Testis (tissue), 2 donors: ENCODE measurements at regions not wholly inside any gene's neighbourhood (a gene's known extent, or its start where the extent isn't known, plus 50 kb on each side); places are given as distances from the start of the nearest gene placed in this dataset.

Experiments
- DNase-seq: peaks from one replicate; pipeline ENCODE4 v3.0.0-alpha.2; 2019
- H3K27ac ChIP-seq, 2 donors: fragments of 200-600 bp; sonication (generic); one replicate each; pipeline ENCODE4 v1.5.1; 2019
- H3K27me3 ChIP-seq: fragments of 200-600 bp; sonication (generic); one replicate; pipeline ENCODE4 v1.5.1; 2019
- H3K36me3 ChIP-seq: fragments of 200-600 bp; sonication (generic); one replicate; pipeline ENCODE4 v1.5.1; 2017; ENCODE audit warnings: low read depth; ENCODE audit errors: missing control alignments
- H3K4me1 ChIP-seq: fragments of 200-600 bp; sonication (generic); one replicate; pipeline ENCODE4 v1.5.1; 2019
- H3K4me3 ChIP-seq, 2 donors: fragments of 200-600 bp; sonication (generic); one replicate each; pipeline ENCODE4 v1.5.1; 2017 to 2019
- H3K9me3 ChIP-seq: fragments of 200-600 bp; sonication (generic); one replicate; pipeline ENCODE4 v1.5.1; 2017
- CTCF ChIP-seq, 3 experiments: fragments of 450-650 bp in 2 of 3; fragments of 200-600 bp in 1 of 3; sonication (generic) in 1 of 3; IDR thresholded peaks; one replicate each; pipeline ENCODE4 v1.5.1; 2016 to 2019; ENCODE audit warnings: antibody characterized with exemption in 3 of 3, mild to moderate bottlenecking in 2 of 3, moderate library complexity in 1 of 3
- POLR2A ChIP-seq: fragments of 450-650 bp; IDR thresholded peaks from one replicate; pipeline ENCODE4 v1.6.1; 2017; ENCODE audit warnings: antibody characterized with exemption, mild to moderate bottlenecking, moderate library complexity
- WGBS, 2 donors: methylation state at CpG; one replicate each; pipeline ENCODE4 v1.1.5; 2018; 5-methylcytosine and 5-hydroxymethylcytosine counted together
- intact Hi-C: fragments of 100-400 bp; cut with DNase I; formaldehyde crosslinking; loops from one replicate; pipeline ENCODE4 v1.15.1; 2023; ENCODE audit warnings: low total_unique reads

- H3K9me3 ChIP-seq = no peaks in the 10 kb centered on the region
- intact Hi-C loops = no loop called here
- H3K27ac ChIP-seq = no peak overlapping the region
- no peaks in the 10 kb centered on the region for H3K4me1 ChIP-seq
- no peak overlapping the region for H3K4me3 ChIP-seq
- H3K27me3 ChIP-seq = no peaks in the 10 kb centered on the region
- no peaks in the 10 kb centered on the region for H3K36me3 ChIP-seq
- no peak for DNase-seq
- WGBS, 2 donors = 85 to 100% methylated on average over 1 of the region's 1 CpG
- TF ChIP-seq CTCF (IDR thresholded peaks at IDR 0.05) = no peak
- no peak for TF ChIP-seq POLR2A
Observed at GRCh38 chr5:58115811-58116210, 344.1 kb downstream of the PLK2 start.

- Histone ChIP-seq H3K4me1 (no peaks in the 10 kb centered on the region), H3K36me3 (no peaks in the 10 kb centered on the region), H3K27ac (no peak overlapping the region), H3K9me3 (no peaks in the 10 kb centered on the region), H3K4me3 (no peak overlapping the region), H3K27me3 (no peaks in the 10 kb centered on the region)
- intact Hi-C loops = no loop called here
- TF ChIP-seq POLR2A (no peak), CTCF (IDR thresholded peaks at IDR 0.05) (no peak)
- no peak for DNase-seq
- WGBS, 2 donors = 92 to 97% methylated on average over 3 of the region's 3 CpGs
Observed at GRCh38 chr5:58114324-58114723, 345.6 kb downstream of the PLK2 start.

GRCh38 chr5:58113172-58113571 is 346.7 kb downstream of the PLK2 start:
- H3K36me3 ChIP-seq = no peaks in the 10 kb centered on the region
- TF ChIP-seq POLR2A (no peak), CTCF (IDR thresholded peaks at IDR 0.05) (no peak)
- WGBS, 2 donors = 80 to 81% methylated on average over 9 of the region's 9 CpGs
- no peak overlapping the region for H3K27ac ChIP-seq
- H3K4me1 ChIP-seq = no peaks in the 10 kb centered on the region
- H3K4me3 ChIP-seq = no peak overlapping the region
- no peaks in the 10 kb centered on the region for H3K9me3 ChIP-seq
- H3K27me3 ChIP-seq = no peaks in the 10 kb centered on the region
- no peak for DNase-seq
- intact Hi-C loops = no loop called here

- WGBS, 2 donors = 62 to 76% methylated on average over 1 of the region's 1 CpG
Observed at GRCh38 chr5:58108511-58108910, 351.4 kb downstream of the PLK2 start.

More at GRCh38 chr5:58108511-58108910, 351.4 kb downstream of the PLK2 start:
- H3K9me3 ChIP-seq = no peaks in the 10 kb centered on the region
- intact Hi-C loops = no loop called here
- no peaks in the 10 kb centered on the region for H3K36me3 ChIP-seq
- no peak for TF ChIP-seq POLR2A
- no peak for TF ChIP-seq CTCF (IDR thresholded peaks at IDR 0.05)
- DNase-seq = no peak
- H3K4me3 ChIP-seq = no peak overlapping the region
- H3K27me3 ChIP-seq = no peaks in the 10 kb centered on the region
- no peak overlapping the region for H3K27ac ChIP-seq
- no peaks in the 10 kb centered on the region for H3K4me1 ChIP-seq
